ENCODE measurements at regions not wholly inside any gene's neighbourhood (a gene's known extent, or its start where the extent isn't known, plus 50 kb on each side); places are given as distances from the start of the nearest gene placed in this dataset.

GRCh38 chr2:176650104-176650837 is 381.0 kb downstream of the MTX2 start:
- no peak for DNase-seq (ENCODE audit: extremely low spot score)
- WGBS = 81% methylated on average over 4 of the region's 4 CpGs
- H3K36me3 ChIP-seq (ENCODE audit: insufficient read depth) = no peaks in the 10 kb centered on the region
- H3K27ac ChIP-seq (ENCODE audit: low read depth) = no peak overlapping the region
- no peaks in the 10 kb centered on the region for H3K4me1 ChIP-seq (ENCODE audit: insufficient read depth)
- no peak overlapping the region for H3K4me3 ChIP-seq (ENCODE audit: low read depth, low read length)

DNA sequence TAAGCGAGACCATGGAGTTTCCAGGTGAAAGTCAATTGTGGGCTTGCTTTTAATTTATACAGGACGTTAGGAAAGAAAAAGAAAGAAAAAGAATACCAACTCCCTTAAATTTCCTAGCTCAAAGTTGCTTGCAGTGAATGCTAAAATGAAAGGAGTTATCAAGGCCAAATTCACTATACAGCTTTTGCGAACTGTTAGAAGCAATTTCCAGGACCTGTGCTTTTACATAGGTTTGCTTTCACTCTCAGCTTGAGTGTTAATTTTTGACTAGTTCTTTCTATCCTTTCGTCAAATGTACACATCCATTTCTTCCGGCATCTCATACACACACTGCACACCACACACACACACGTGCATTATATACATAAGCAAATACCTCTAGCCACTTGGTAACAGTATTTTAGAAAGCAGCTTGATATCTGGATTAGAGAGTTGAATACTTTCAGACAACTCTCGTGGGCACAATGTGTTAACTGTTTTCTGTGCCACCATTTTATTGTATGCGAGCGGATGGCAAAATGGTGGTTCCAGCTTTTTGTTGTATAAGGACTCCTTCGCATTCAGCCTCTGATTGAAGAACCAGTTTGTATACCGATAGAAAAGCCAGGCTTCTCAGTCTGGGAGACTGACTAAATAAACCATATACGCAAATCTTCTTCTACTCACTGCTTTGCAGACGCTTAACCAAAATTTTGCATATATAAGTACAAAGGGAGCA is 381.8 kb downstream of the MTX2 start:
- H3K36me3 ChIP-seq (ENCODE audit: insufficient read depth) = no peaks in the 10 kb centered on the region
- H3K27ac ChIP-seq (ENCODE audit: low read depth) = no peak overlapping the region
- no peak for DNase-seq (ENCODE audit: extremely low spot score)
- H3K4me1 ChIP-seq (ENCODE audit: insufficient read depth) = no peaks in the 10 kb centered on the region
- no peak overlapping the region for H3K4me3 ChIP-seq (ENCODE audit: low read depth, low read length)
- 82% methylated on average over 13 of the region's 13 CpGs for WGBS

GRCh38 chr2:176652300-176653182 is 383.3 kb downstream of the MTX2 start:
- DNase-seq (ENCODE audit: extremely low spot score) = no peak
- no peak overlapping the region for H3K4me3 ChIP-seq (ENCODE audit: low read depth, low read length)
- no peaks in the 10 kb centered on the region for H3K36me3 ChIP-seq (ENCODE audit: insufficient read depth)
- WGBS = 57% methylated on average over 9 of the region's 9 CpGs
- no peak overlapping the region for H3K27ac ChIP-seq (ENCODE audit: low read depth)
- no peaks in the 10 kb centered on the region for H3K4me1 ChIP-seq (ENCODE audit: insufficient read depth)

- no peaks in the 10 kb centered on the region for H3K4me1 ChIP-seq (ENCODE audit: insufficient read depth)
- no peak overlapping the region for H3K27ac ChIP-seq (ENCODE audit: low read depth)
- H3K36me3 ChIP-seq (ENCODE audit: insufficient read depth) = no peaks in the 10 kb centered on the region
- no peak overlapping the region for H3K4me3 ChIP-seq (ENCODE audit: low read depth, low read length)
- 27% methylated on average over 10 of the region's 10 CpGs for WGBS
- no peak for DNase-seq (ENCODE audit: extremely low spot score)
Observed at GRCh38 chr2:176653479-176654443, 384.5 kb downstream of the MTX2 start.

- H3K4me1 ChIP-seq (ENCODE audit: insufficient read depth) = no peaks in the 10 kb centered on the region
- DNase-seq (ENCODE audit: extremely low spot score) = no peak
- WGBS = 71% methylated on average over 2 of the region's 2 CpGs
Observed at GRCh38 chr2:176656038-176656775, 387.0 kb downstream of the MTX2 start.

GRCh38 chr2:176656776-176657140 is 387.5 kb downstream of the MTX2 start:
- H3K27ac ChIP-seq (ENCODE audit: low read depth) = no peak overlapping the region
- no peak for DNase-seq (ENCODE audit: extremely low spot score)
- WGBS = 76% methylated on average over 2 of the region's 2 CpGs
- no peak overlapping the region for H3K4me3 ChIP-seq (ENCODE audit: low read depth, low read length)
- H3K4me1 ChIP-seq (ENCODE audit: insufficient read depth) = no peaks in the 10 kb centered on the region
- H3K36me3 ChIP-seq (ENCODE audit: insufficient read depth) = no peaks in the 10 kb centered on the region

More at GRCh38 chr2:176656038-176656775, 387.0 kb downstream of the MTX2 start:
- Histone ChIP-seq H3K36me3 (ENCODE audit: insufficient read depth) (no peaks in the 10 kb centered on the region), H3K27ac (ENCODE audit: low read depth) (no peak overlapping the region), H3K4me3 (ENCODE audit: low read depth, low read length) (no peak overlapping the region)

DNA sequence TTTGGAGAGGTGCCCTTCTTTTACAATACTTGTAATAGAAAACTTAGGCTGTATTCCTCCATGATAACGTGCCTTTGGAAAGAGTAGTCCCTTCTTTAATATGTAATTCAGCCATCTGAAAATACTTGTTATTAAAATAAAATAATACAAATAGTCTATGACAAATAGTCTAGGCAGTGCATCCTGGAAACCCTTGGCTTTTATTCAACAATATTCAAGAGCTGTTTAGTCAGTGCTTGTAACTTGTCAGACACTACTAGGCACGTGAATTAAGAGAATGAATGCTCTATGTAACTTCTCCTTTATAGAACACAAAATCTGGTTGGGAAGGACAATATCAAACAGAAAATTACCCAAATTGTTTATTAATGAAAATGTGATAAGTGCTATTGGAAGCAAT is 388.2 kb downstream of the MTX2 start:
- Histone ChIP-seq H3K4me1 (ENCODE audit: insufficient read depth) (no peaks in the 10 kb centered on the region), H3K27ac (ENCODE audit: low read depth) (no peak overlapping the region), H3K36me3 (ENCODE audit: insufficient read depth) (no peaks in the 10 kb centered on the region), H3K4me3 (ENCODE audit: low read depth, low read length) (no peak overlapping the region)
- DNase-seq (ENCODE audit: extremely low spot score) = no peak
- 55% methylated on average over 2 of the region's 2 CpGs for WGBS

DNA sequence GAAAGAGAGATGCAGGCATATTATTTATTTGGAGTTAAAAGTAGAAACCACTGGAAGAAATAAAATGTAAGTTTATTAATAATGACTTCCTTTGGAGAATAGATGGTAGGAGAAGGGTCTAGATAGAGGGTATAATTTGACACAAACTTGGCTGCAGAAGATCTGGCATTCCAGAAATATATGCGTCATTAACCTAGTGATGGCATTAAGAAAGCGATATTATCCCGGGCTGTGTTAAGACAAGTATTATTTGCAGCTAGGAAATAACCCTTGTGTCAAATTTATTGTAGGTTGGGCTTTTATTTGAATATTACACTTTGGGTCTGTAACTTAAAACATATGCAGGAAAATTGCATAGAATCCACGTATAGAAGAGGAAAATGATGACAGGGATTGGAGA is 389.5 kb downstream of the MTX2 start:
- H3K4me3 ChIP-seq (ENCODE audit: low read depth, low read length) = no peak overlapping the region
- H3K36me3 ChIP-seq (ENCODE audit: insufficient read depth) = no peaks in the 10 kb centered on the region
- no peak overlapping the region for H3K27ac ChIP-seq (ENCODE audit: low read depth)
- WGBS = 57% methylated on average over 4 of the region's 4 CpGs
- no peak for DNase-seq (ENCODE audit: extremely low spot score)
- no peaks in the 10 kb centered on the region for H3K4me1 ChIP-seq (ENCODE audit: insufficient read depth)

GRCh38 chr2:176662753-176663152 is 393.5 kb downstream of the MTX2 start:
- WGBS = 65% methylated on average over 2 of the region's 2 CpGs
- Histone ChIP-seq H3K4me1 (ENCODE audit: insufficient read depth) (no peaks in the 10 kb centered on the region), H3K4me3 (ENCODE audit: low read depth, low read length) (no peak overlapping the region), H3K27ac (ENCODE audit: low read depth) (no peak overlapping the region), H3K36me3 (ENCODE audit: insufficient read depth) (no peaks in the 10 kb centered on the region)
- DNase-seq (ENCODE audit: extremely low spot score) = no peak

DNA sequence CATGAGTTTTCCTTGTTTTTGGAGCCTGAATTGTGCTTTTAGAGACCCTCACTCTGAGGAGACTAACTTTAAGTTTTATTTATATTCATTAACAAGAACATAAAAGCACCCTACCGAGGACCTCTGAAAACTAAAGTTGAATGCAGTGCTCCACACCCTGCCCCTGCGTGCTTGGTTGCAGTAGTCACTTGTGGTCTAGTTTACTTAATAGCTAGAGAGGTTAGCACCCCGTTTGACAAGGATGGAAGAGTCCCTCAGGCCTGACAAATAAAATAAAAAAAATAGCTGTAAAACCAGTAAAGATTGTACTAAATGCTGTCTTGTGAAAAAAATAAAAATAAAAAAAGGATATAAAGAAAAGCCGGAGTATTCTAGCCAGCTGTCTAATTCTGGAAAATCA is 395.2 kb downstream of the MTX2 start:
- 65% methylated on average over 4 of the region's 4 CpGs for WGBS
- Histone ChIP-seq H3K4me3 (ENCODE audit: low read depth, low read length) (no peak overlapping the region), H3K4me1 (ENCODE audit: insufficient read depth) (no peaks in the 10 kb centered on the region), H3K27ac (ENCODE audit: low read depth) (no peak overlapping the region), H3K36me3 (ENCODE audit: insufficient read depth) (no peaks in the 10 kb centered on the region)
- DNase-seq (ENCODE audit: extremely low spot score) = no peak

DNA sequence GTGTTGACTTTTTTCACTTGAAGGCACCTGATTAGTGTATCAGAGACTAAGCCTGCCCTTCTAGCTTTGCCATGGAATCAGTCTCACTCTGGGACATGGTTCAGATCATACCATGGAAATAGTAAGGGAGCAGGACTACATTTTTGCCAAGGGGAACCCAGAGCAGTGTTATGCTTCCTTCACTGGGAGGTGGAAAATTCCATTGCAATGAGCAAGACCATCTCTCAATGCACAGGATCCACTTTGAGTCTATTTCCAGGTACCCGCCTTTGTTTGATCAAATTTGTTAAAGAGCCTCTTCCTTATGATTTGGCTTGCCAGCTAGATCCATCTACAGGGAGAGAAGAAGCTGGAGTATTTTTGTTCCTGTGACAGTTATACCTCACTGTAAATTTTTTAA is 395.8 kb downstream of the MTX2 start:
- H3K4me3 ChIP-seq (ENCODE audit: low read depth, low read length) = no peak overlapping the region
- 92% methylated on average over 1 of the region's 1 CpG for WGBS
- H3K4me1 ChIP-seq (ENCODE audit: insufficient read depth) = no peaks in the 10 kb centered on the region
- DNase-seq (ENCODE audit: extremely low spot score) = no peak
- H3K36me3 ChIP-seq (ENCODE audit: insufficient read depth) = no peaks in the 10 kb centered on the region
- no peak overlapping the region for H3K27ac ChIP-seq (ENCODE audit: low read depth)

GRCh38 chr2:176668912-176669311 is 399.7 kb downstream of the MTX2 start:
- H3K36me3 ChIP-seq (ENCODE audit: insufficient read depth) = no peaks in the 10 kb centered on the region
- no peak overlapping the region for H3K4me3 ChIP-seq (ENCODE audit: low read depth, low read length)
- no peak overlapping the region for H3K27ac ChIP-seq (ENCODE audit: low read depth)
- H3K4me1 ChIP-seq (ENCODE audit: insufficient read depth) = no peaks in the 10 kb centered on the region
- no peak for DNase-seq (ENCODE audit: extremely low spot score)

All from urinary bladder (tissue), 3 donors.